Transverse colon (tissue), 4 donors: ENCODE measurements at regions not wholly inside any gene's neighbourhood (a gene's known extent, or its start where the extent isn't known, plus 50 kb on each side); places are given as distances from the start of the nearest gene placed in this dataset.
"Not testable (repeated sequence)": the region's sequence is repeated elsewhere in the genome, so short reads cannot be mapped to it uniquely, and the experiment has no call there.

ENCODE experiments used
- DNase-seq: peaks from one replicate; pipeline ENCODE4 v3.0.0-alpha.2; 2019
- H3K27ac ChIP-seq, 4 donors: fragments of 200-600 bp; sonication (generic); 2 replicates each; pipeline ENCODE4 v1.5.1; 2016 to 2018; ENCODE audit warnings: inconsistent platforms in 4 of 4
- H3K27me3 ChIP-seq: fragments of 200-600 bp; sonication (generic); 2 replicates; pipeline ENCODE4 v1.5.1; 2017; ENCODE audit warnings: inconsistent platforms
- H3K36me3 ChIP-seq, 4 donors: fragments of 200-600 bp; sonication (generic); 2 replicates each; pipeline ENCODE4 v1.5.1; 2017 to 2019; ENCODE audit warnings: inconsistent platforms in 4 of 4
- H3K4me1 ChIP-seq, 4 donors: fragments of 200-600 bp; sonication (generic); 2 replicates each; pipeline ENCODE4 v1.5.1; 2017 to 2020; ENCODE audit warnings: inconsistent platforms in 4 of 4
- H3K4me3 ChIP-seq, 4 donors: fragments of 200-600 bp; sonication (generic); 1 replicate in 1 of 4; 2 replicates in 3 of 4; pipeline versions ENCODE4 v1.5.1 to v1.6.1; 2017 to 2019; ENCODE audit warnings: inconsistent platforms in 4 of 4
- H3K9me3 ChIP-seq, 2 donors: fragments of 200-600 bp; sonication (generic); 2 replicates each; pipeline ENCODE4 v1.5.1; 2017 to 2019; ENCODE audit warnings: inconsistent platforms in 2 of 2
- EP300 ChIP-seq: sonication (generic); formaldehyde crosslinking; IDR thresholded peaks from one replicate; pipeline ENCODE4 v1.6.1; 2017; ENCODE audit warnings: antibody characterized with exemption, low read depth
- POLR2A ChIP-seq: fragments of 450-650 bp; IDR thresholded peaks from one replicate; pipeline ENCODE4 v1.6.1; 2016; ENCODE audit warnings: antibody characterized with exemption, mild to moderate bottlenecking, moderate library complexity
- POLR2AphosphoS5 ChIP-seq, 3 donors: sonication (generic); formaldehyde crosslinking; IDR thresholded peaks; one replicate each; pipeline ENCODE4 v1.6.1; 2016; ENCODE audit warnings: antibody characterized with exemption in 3 of 3
- WGBS, 2 donors: methylation state at CpG; one replicate each; pipeline ENCODE4 v1.1.5; 2018; ENCODE audit warnings: low coverage in 1 of 2; 5-methylcytosine and 5-hydroxymethylcytosine counted together
- in situ Hi-C, 4 donors: fragments of 200-750 bp; cut with MboI; loops; one replicate each; pipeline versions ENCODE4 v1.15.0 to v1.15.1; 2017; ENCODE audit warnings: low sequenced_read_pairs in 3 of 4, low pct_ligation_motif_present in 1 of 4, low pct_unique_long_range_greater_than_20kb in 1 of 4
- intact Hi-C: fragments of 100-400 bp; cut with DNase I; formaldehyde crosslinking; loops from one replicate; pipeline ENCODE4 v1.15.1; 2023; ENCODE audit warnings: low total_unique reads
- TF ChIP-seq, protein P1 (sequence below), 5 experiments: fragments of 200-600 bp in 3 of 5; fragments of 450-650 bp in 2 of 5; sonication (generic) in 3 of 5; IDR thresholded peaks; 1 replicate in 2 of 5; 2 replicates in 3 of 5; pipeline ENCODE4 v1.5.1; 2016 to 2017; ENCODE audit warnings: antibody characterized with exemption in 5 of 5, inconsistent platforms in 3 of 5, mild to moderate bottlenecking in 2 of 5, moderate library complexity in 1 of 5

DNA sequence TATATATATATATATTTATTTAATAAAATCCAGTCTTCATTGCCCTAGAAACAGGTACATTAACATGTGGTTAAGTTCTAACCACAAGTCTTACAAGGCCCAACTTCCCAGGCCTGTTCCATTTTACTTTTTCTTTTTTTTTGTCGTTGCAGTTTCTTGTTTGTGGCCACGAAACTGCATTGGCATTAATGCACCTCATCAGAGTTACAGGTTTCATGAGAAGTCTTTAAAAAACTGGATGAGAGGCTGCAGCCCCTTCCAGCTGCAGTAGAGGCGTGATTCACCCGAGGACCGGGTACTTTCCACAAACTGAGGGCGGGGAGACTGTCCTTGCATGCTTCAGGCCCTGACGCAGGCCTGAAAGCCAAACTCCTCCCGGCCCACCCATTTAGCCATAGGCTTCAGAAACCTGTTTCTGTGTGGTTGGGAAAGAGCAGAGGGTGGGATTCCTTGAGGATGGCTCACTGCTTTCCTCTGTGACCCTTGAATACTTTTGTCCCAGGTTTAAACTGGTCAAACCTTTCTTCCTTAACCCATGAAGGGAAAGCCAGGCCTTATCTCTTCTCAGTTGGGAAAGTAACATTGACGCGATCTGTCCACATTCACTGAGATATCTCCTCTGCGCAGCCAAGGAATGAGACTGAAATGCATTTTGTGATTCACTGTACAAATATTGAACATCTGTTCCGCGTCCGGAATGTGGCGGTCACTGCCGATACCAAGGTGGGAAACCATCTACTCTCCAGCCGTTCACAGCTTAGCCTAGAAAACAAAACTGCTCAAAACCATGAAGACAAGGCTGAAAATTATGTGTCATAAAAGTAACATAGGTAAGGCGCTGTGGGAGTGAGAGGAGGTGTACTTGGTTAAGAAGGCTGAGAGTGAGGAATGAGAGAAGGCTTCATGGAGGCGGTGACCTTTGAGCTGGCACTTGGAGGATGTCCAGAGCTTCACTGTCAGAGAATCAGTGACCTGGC is 311.7 kb downstream of the GATA3 start:
- WGBS, 2 donors: 73 to 83% methylated on average over 13 to 19 of the region's 19 CpGs
- H3K27ac ChIP-seq: no peak overlapping the region
- no peak for DNase-seq

DNA sequence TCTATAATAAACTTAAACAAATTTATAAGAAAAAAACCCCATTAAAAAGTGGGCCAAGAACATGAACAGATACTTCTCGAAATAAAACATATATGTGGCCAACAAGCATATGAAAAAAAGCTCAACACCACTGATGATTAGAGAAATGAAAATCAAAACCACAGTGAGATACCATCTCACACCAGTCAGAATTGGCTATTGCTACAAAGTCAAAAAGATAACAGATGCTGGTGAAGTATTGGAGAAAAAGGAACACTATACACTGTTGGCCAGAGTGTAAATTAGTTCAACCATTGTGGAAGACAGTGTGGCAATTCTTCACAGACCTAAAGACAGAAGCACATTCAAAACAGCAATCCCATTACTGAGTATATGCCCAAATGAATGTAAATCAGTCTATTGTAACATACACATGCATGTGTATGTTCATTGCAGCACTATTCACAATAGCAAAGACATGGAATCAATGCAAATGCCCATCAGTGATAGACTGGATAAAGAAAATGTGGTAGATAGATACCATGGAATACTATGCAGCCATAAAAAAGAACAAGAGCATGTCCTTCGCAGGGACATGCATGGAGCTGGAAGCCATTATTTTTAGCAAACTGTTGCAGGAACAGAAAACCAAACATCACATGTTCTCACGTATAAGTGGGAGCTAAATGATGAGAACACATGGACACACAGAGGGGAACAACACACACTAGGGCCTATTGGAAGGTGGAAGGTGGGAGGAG is 313.4 kb downstream of the GATA3 start:
- H3K27ac ChIP-seq, intact Hi-C loops, H3K9me3 ChIP-seq, in situ Hi-C loops, H3K27me3 ChIP-seq, H3K4me1 ChIP-seq, H3K36me3 ChIP-seq, DNase-seq, H3K4me3 ChIP-seq: not testable (repeated sequence)
- 72 to 81% methylated on average over 3 of the region's 3 CpGs for WGBS, 2 donors

More for the DNA sequence above, 311.7 kb downstream of the GATA3 start:
- Histone ChIP-seq H3K9me3 (no peaks in the 10 kb centered on the region), H3K4me1 (no peaks in the 10 kb centered on the region), H3K4me3 (no peak overlapping the region), H3K36me3 (no peaks in the 10 kb centered on the region), H3K27me3 (no peaks in the 10 kb centered on the region)
- intact Hi-C loops (no loop called here), in situ Hi-C loops (no loop called here)
- TF ChIP-seq EP300: no peak
- TF ChIP-seq POLR2AphosphoS5 (IDR thresholded peaks at IDR 0.05): no peak

DNA sequence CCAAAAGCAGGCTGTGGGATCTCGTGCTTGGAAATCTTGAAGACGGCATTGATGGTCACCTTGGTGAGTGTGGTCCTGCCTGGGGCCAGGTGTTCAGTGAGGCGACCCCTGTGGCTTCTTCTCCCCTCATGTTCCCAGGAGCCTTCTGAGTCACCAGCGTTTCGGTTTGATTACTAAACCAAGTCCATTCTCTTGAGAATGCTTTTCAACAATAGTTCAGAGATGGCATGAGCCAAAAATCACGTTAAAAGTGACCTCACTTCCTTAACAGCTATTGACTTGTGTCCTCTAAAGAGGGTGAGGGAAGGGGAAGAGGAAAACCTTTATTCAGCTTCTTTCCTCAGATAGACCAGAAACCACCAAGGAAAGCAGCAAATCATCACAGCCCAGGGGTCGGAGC is 315.2 kb downstream of the GATA3 start:
- DNase-seq: no peak
- no peak for TF ChIP-seq EP300
- TF ChIP-seq, protein P1, sequence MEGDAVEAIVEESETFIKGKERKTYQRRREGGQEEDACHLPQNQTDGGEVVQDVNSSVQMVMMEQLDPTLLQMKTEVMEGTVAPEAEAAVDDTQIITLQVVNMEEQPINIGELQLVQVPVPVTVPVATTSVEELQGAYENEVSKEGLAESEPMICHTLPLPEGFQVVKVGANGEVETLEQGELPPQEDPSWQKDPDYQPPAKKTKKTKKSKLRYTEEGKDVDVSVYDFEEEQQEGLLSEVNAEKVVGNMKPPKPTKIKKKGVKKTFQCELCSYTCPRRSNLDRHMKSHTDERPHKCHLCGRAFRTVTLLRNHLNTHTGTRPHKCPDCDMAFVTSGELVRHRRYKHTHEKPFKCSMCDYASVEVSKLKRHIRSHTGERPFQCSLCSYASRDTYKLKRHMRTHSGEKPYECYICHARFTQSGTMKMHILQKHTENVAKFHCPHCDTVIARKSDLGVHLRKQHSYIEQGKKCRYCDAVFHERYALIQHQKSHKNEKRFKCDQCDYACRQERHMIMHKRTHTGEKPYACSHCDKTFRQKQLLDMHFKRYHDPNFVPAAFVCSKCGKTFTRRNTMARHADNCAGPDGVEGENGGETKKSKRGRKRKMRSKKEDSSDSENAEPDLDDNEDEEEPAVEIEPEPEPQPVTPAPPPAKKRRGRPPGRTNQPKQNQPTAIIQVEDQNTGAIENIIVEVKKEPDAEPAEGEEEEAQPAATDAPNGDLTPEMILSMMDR (IDR thresholded peaks at IDR 0.05): no peak
- TF ChIP-seq POLR2AphosphoS5 (IDR thresholded peaks at IDR 0.05): no peak
- no peak for TF ChIP-seq POLR2A
- Histone ChIP-seq H3K27me3 (no peaks in the 10 kb centered on the region), H3K36me3 (no peaks in the 10 kb centered on the region), H3K4me1 (no peaks in the 10 kb centered on the region), H3K9me3 (no peaks in the 10 kb centered on the region), H3K27ac (no peak overlapping the region), H3K4me3 (no peak overlapping the region)
- in situ Hi-C loops (no loop called here), intact Hi-C loops (no loop called here)
- WGBS, 2 donors: 66% methylated on average over 7 of the region's 7 CpGs; no CpG with 5 or more reads in 1 of the 2 donors

DNA sequence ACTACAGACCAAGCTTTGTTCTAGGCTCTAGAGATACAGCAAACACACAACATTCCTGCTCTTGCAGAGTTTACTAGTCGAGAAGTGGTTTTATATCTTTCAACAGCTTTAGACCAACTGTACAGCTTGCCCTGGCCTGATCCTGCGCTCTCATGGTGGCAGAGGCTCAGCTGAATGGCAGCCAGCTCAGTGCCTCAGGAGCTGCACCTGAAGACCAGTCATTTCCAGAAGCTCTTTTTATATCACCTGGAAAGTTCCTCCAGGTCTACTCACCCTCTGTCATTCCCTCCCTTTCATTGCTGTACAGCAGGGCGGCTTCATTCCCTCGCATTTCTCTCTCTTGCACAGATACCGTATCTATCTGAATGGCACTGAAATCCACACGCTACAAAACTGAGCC is 319.8 kb downstream of the GATA3 start:
- 89 to 96% methylated on average over 4 to 6 of the region's 6 CpGs for WGBS, 2 donors
- TF ChIP-seq, protein P1 (IDR thresholded peaks at IDR 0.05): no peak
- no peak for TF ChIP-seq EP300
- TF ChIP-seq POLR2A: no peak
- no peak for TF ChIP-seq POLR2AphosphoS5 (IDR thresholded peaks at IDR 0.05)
- no peak for DNase-seq
- Histone ChIP-seq H3K4me3 (no peak overlapping the region), H3K9me3 (no peaks in the 10 kb centered on the region), H3K36me3 (no peaks in the 10 kb centered on the region), H3K4me1 (no peaks in the 10 kb centered on the region), H3K27ac (no peak overlapping the region), H3K27me3 (no peaks in the 10 kb centered on the region)
- in situ Hi-C loops: no loop called here
- intact Hi-C loops: no loop called here

DNA sequence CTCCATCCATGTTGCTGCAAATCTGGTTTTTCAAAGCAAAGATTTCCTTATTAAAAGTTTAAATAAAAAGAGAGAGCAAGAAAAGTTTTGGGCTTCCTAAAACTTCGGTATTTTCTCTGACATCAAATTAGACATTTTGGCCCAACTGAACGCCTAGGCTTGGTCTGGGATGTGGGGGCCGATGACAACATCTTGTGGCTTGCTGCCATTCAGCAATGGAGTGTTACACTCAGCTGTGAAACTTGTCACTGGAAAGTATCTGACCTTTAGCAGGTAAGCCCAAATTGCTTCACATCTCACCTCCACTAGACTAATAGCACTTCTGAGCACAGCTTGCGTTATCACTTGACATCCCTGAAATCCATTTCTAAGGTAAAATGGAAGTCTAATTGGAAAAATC is 320.6 kb downstream of the GATA3 start:
- intact Hi-C loops: no loop called here
- Histone ChIP-seq H3K4me1 (no peaks in the 10 kb centered on the region), H3K27me3 (no peaks in the 10 kb centered on the region), H3K27ac (no peak overlapping the region), H3K4me3 (no peak overlapping the region), H3K9me3 (no peaks in the 10 kb centered on the region), H3K36me3 (no peaks in the 10 kb centered on the region)
- in situ Hi-C loops: no loop called here
- WGBS, 2 donors: 72 to 88% methylated on average over 4 of the region's 4 CpGs
- TF ChIP-seq EP300 (no peak), POLR2A (no peak), POLR2AphosphoS5 (IDR thresholded peaks at IDR 0.05) (no peak)
- TF ChIP-seq, protein P1 (IDR thresholded peaks at IDR 0.05): no peak
- no peak for DNase-seq
